HCT116 (cell line): ENCODE measurements at regions not wholly inside any gene's neighbourhood (a gene's known extent, or its start where the extent isn't known, plus 50 kb on each side); places are given as distances from the start of the nearest gene placed in this dataset.

Experiments
- ATAC-seq: fragments of 200-7000 bp; cut with Tn5 transposase; 2 replicates; pipeline ENCODE4 v1.9.1; 2020; ENCODE audit warnings: mild to moderate bottlenecking, moderate library complexity
- BruUV-seq: library from RNA; stranded (reverse); fragments of 400-500 nt; replicated peaks from 2 replicates; lab custom pipeline; 2021; lab: Mats Ljungman, UMichigan
- CTCF ChIA-PET: fragments of 300-600 bp; sonication (Branson Sonifier 250); formaldehyde crosslinking; loops from one replicate; lab custom pipeline; 2021; ENCODE audit warnings: antibody characterized with exemption; lab: Charles Lee
- POLR2A ChIA-PET: fragments of 300-600, 350-600 bp; sonication (Branson Sonifier 250); formaldehyde crosslinking; loops from one replicate; lab custom pipeline; 2021; ENCODE audit warnings: antibody characterized with exemption; lab: Charles Lee
- RAD21 ChIA-PET, 2 experiments: fragments of 300-600 bp; sonication (Branson Sonifier 250); formaldehyde crosslinking; loops; one replicate each; lab custom pipeline; 2023; ENCODE audit warnings: low total read pairs in 2 of 2; ENCODE audit not compliant: uncharacterized antibody in 2 of 2, unreplicated experiment in 2 of 2, low non-redundant PET in 1 of 2; lab: Charles Lee
- DNase-seq: peaks from one replicate; pipeline ENCODE4 v3.0.0-alpha.2; 2010; ENCODE audit warnings: low read depth, low spot score
- H2AFZ ChIP-seq: fragments of 200-600 bp; shearing (Covaris generic), sonication (generic); 2 replicates; pipeline ENCODE4 v1.6.1; 2017; ENCODE audit warnings: low read depth, mixed run types, mixed read lengths, antibody characterized with exemption, low read length; ENCODE audit not compliant: poor library complexity, severe bottlenecking
- H3K27ac ChIP-seq: 2 replicates; pipeline ENCODE4 v1.5.1; 2012; ENCODE audit warnings: low read depth, low read length
- H3K27me3 ChIP-seq: fragments of 200-600 bp; sonication (generic); 2 replicates; pipeline ENCODE4 v1.6.1; 2016; ENCODE audit warnings: mixed run types, low read length, mixed read lengths; ENCODE audit not compliant: insufficient read depth
- H3K36me3 ChIP-seq, 2 experiments: fragments of 200-500 bp in 1 of 2; fragments of 200-600 bp in 1 of 2; sonication (Bioruptor generic) in 1 of 2; sonication (generic) in 1 of 2; 2 replicates each; pipeline versions ENCODE4 v1.5.1 to v1.6.1; 2014 to 2016; ENCODE audit warnings: low read length in 2 of 2, inconsistent platforms in 1 of 2, mixed read lengths in 1 of 2, mixed run types in 1 of 2; ENCODE audit not compliant: insufficient read depth in 2 of 2, control insufficient read depth in 1 of 2
- H3K4me1 ChIP-seq, 2 experiments: fragments of 200-600 bp in 1 of 2; sonication (generic) in 1 of 2; 2 replicates each; pipeline versions ENCODE4 v1.5.1 to v1.6.1; 2012 to 2017; ENCODE audit warnings: low read length in 2 of 2, inconsistent platforms in 1 of 2, mild to moderate bottlenecking in 1 of 2, mixed read lengths in 1 of 2, mixed run types in 1 of 2, moderate library complexity in 1 of 2; ENCODE audit not compliant: insufficient read depth in 2 of 2, control insufficient read depth in 1 of 2
- H3K4me2 ChIP-seq: fragments of 200-600 bp; sonication (generic); 2 replicates; pipeline ENCODE4 v1.6.1; 2017; ENCODE audit warnings: mixed run types, low read length, mixed read lengths
- H3K4me3 ChIP-seq, 2 experiments: fragments of 200-600 bp in 1 of 2; sonication (generic) in 1 of 2; replicated peaks in 1 of 2; 2 replicates each; pipeline ENCODE4 v1.5.1; 2011 to 2016; ENCODE audit warnings: low read length in 2 of 2, control low read depth in 1 of 2, low read depth in 1 of 2, mild to moderate bottlenecking in 1 of 2, mixed read lengths in 1 of 2, mixed run types in 1 of 2
- H3K79me2 ChIP-seq: fragments of 200-600 bp; sonication (generic); 2 replicates; pipeline ENCODE4 v1.6.1; 2017; ENCODE audit warnings: mild to moderate bottlenecking, mixed run types, low read length, moderate library complexity, mixed read lengths; ENCODE audit not compliant: insufficient read depth
- H3K9ac ChIP-seq: fragments of 200-600 bp; sonication (generic); 2 replicates; pipeline ENCODE4 v1.6.1; 2016; ENCODE audit warnings: low read length, mixed read lengths
- H3K9me2 ChIP-seq: fragments of 200-600 bp; sonication (generic), shearing (Covaris generic); 2 replicates; pipeline ENCODE4 v1.6.1; 2017; ENCODE audit warnings: mixed run types, mild to moderate bottlenecking, moderate library complexity; ENCODE audit not compliant: insufficient read depth
- H3K9me3 ChIP-seq, 2 experiments: fragments of 200-500 bp in 1 of 2; fragments of 200-600 bp in 1 of 2; sonication (Bioruptor generic) in 1 of 2; sonication (generic) in 1 of 2; 2 replicates each; pipeline ENCODE4 v1.6.1; 2014 to 2017; ENCODE audit warnings: low read length in 2 of 2, mixed read lengths in 2 of 2, inconsistent platforms in 1 of 2, low read depth in 1 of 2, mild to moderate bottlenecking in 1 of 2, mixed run types in 1 of 2, moderate library complexity in 1 of 2; ENCODE audit not compliant: control insufficient read depth in 1 of 2, insufficient read depth in 1 of 2
- H4K20me1 ChIP-seq: fragments of 200-600 bp; sonication (generic), shearing (Covaris generic); 2 replicates; pipeline ENCODE4 v1.6.1; 2017; ENCODE audit warnings: mixed run types, mild to moderate bottlenecking, moderate library complexity; ENCODE audit not compliant: insufficient read depth
- EGR1 ChIP-seq: IDR thresholded peaks from 2 replicates; pipeline ENCODE4 v1.6.1; 2012; ENCODE audit warnings: low read depth
- EZH2 ChIP-seq: fragments of 200-600 bp; sonication (generic); IDR thresholded peaks from 2 replicates; pipeline ENCODE4 v1.6.1; 2017; ENCODE audit warnings: antibody characterized with exemption, mixed run types
- EZH2phosphoT487 ChIP-seq: fragments of 200-600 bp; IDR thresholded peaks from 2 replicates; pipeline ENCODE4 v1.6.1; 2018; ENCODE audit warnings: antibody characterized with exemption, borderline replicate concordance
- JUND ChIP-seq: IDR thresholded peaks from 2 replicates; pipeline ENCODE4 v1.6.1; 2012
- SIN3A ChIP-seq: IDR thresholded peaks from 2 replicates; pipeline ENCODE4 v1.6.1; 2012; ENCODE audit warnings: low read depth
- SP1 ChIP-seq: IDR thresholded peaks from 2 replicates; pipeline ENCODE4 v1.6.1; 2012; ENCODE audit warnings: low read depth
- SRF ChIP-seq: IDR thresholded peaks from 2 replicates; pipeline ENCODE4 v1.6.1; 2012; ENCODE audit warnings: low read depth
- TCF7L2 ChIP-seq: IDR thresholded peaks from 2 replicates; pipeline ENCODE4 v1.7.0; 2011; ENCODE audit warnings: borderline replicate concordance, inconsistent platforms; ENCODE audit not compliant: insufficient read depth, insufficient read length; ENCODE audit errors: extremely low read depth
- YY1 ChIP-seq: IDR thresholded peaks from 2 replicates; pipeline ENCODE4 v1.6.1; 2011; ENCODE audit warnings: low read length, low read depth, moderate library complexity, mild to moderate bottlenecking; ENCODE audit not compliant: insufficient replicate concordance; ENCODE audit errors: extremely low read depth
- ZBTB33 ChIP-seq: IDR thresholded peaks from 2 replicates; pipeline ENCODE4 v1.6.1; 2011; ENCODE audit warnings: mild to moderate bottlenecking, low read length, moderate library complexity; ENCODE audit not compliant: insufficient replicate concordance; ENCODE audit errors: extremely low read depth
- ZFX ChIP-seq: fragments of 450-650 bp; IDR thresholded peaks from 2 replicates; pipeline ENCODE4 v1.6.1; 2017
- ZNF274 ChIP-seq: fragments of 200-500 bp; sonication (Bioruptor generic); IDR thresholded peaks from 2 replicates; pipeline ENCODE4 v1.6.1; 2014; ENCODE audit warnings: mild to moderate bottlenecking, low read depth, low read length, inconsistent platforms
- intact Hi-C: fragments of 100-400 bp; cut with micrococcal nuclease; formaldehyde crosslinking; loops from 2 replicates; pipeline ENCODE4 v1.10.0; 2022
- TF ChIP-seq, protein P1 (sequence below): IDR thresholded peaks from 2 replicates; pipeline ENCODE4 v1.6.1; 2012
- TF ChIP-seq, protein P2 (sequence below), 3 experiments: fragments of 200-600 bp in 1 of 3; sonication (generic) in 1 of 3; IDR thresholded peaks in 2 of 3; conservative IDR thresholded peaks in 1 of 3; 2 replicates each; pipeline ENCODE4 v1.5.1; 2012 to 2017; ENCODE audit warnings: low read depth in 2 of 3, low read length in 2 of 3, antibody characterized with exemption in 1 of 3, borderline replicate concordance in 1 of 3, control low read depth in 1 of 3, mild to moderate bottlenecking in 1 of 3, mixed read lengths in 1 of 3, mixed run types in 1 of 3, moderate library complexity in 1 of 3; ENCODE audit not compliant: insufficient read depth in 1 of 3

DNA sequence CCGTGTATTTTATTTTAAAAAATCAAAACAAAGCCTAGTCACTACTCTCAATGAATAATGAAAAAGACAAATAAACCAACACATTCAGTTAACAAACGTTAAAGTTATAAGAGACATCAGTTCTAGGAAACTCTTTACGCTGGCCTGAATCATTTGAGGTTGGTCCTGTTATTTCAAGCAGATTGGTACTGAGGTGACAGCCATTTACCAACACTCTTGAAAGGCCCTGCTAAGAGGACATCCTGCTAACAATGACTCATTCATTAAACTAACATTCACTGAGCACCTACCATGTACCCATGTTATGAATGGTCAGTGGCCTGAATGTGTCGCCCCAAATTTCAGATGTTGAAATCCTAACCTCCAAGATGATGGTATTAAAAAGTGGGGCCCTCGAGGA is 57.1 kb upstream of the ADGRG2 start:
- POLR2A ChIA-PET = no interaction called here
- no peaks in the 10 kb centered on the region for H3K79me2 ChIP-seq
- H3K27me3 ChIP-seq = no peaks in the 10 kb centered on the region
- intact Hi-C loops = no loop called here
- no peak overlapping the region for H3K4me2 ChIP-seq
- no peaks in the 10 kb centered on the region for H3K9me3 ChIP-seq
- TF ChIP-seq ZFX (no peak), SRF (no peak), EGR1 (no peak), YY1 (no peak), JUND (no peak), ZNF274 (no peak), EZH2phosphoT487 (no peak), EZH2 (no peak), TCF7L2 (no peak), ZBTB33 (no peak), SP1 (no peak), SIN3A (no peak)
- TF ChIP-seq, protein P1, sequence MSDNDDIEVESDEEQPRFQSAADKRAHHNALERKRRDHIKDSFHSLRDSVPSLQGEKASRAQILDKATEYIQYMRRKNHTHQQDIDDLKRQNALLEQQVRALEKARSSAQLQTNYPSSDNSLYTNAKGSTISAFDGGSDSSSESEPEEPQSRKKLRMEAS = no peak
- TF ChIP-seq, protein P2, sequence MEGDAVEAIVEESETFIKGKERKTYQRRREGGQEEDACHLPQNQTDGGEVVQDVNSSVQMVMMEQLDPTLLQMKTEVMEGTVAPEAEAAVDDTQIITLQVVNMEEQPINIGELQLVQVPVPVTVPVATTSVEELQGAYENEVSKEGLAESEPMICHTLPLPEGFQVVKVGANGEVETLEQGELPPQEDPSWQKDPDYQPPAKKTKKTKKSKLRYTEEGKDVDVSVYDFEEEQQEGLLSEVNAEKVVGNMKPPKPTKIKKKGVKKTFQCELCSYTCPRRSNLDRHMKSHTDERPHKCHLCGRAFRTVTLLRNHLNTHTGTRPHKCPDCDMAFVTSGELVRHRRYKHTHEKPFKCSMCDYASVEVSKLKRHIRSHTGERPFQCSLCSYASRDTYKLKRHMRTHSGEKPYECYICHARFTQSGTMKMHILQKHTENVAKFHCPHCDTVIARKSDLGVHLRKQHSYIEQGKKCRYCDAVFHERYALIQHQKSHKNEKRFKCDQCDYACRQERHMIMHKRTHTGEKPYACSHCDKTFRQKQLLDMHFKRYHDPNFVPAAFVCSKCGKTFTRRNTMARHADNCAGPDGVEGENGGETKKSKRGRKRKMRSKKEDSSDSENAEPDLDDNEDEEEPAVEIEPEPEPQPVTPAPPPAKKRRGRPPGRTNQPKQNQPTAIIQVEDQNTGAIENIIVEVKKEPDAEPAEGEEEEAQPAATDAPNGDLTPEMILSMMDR (IDR thresholded peaks at IDR 0.05 in 2 of 3, conservative IDR thresholded peaks at IDR 0.05 in 1 of 3; ENCODE audit: borderline replicate concordance in 1 of 3, insufficient read depth in 1 of 3, low read depth in 2 of 3, low read length in 2 of 3) = no peak
- H3K4me1 ChIP-seq = no peaks in the 10 kb centered on the region
- H2AFZ ChIP-seq = no peak overlapping the region
- DNase-seq = no peak
- no peak overlapping the region for H3K27ac ChIP-seq
- no peak overlapping the region for H3K4me3 ChIP-seq
- H3K9ac ChIP-seq = no peak overlapping the region
- CTCF ChIA-PET = no interaction called here
- no peak for ATAC-seq
- H3K9me2 ChIP-seq = no peaks in the 10 kb centered on the region
- H4K20me1 ChIP-seq = no peaks in the 10 kb centered on the region
- RAD21 ChIA-PET = no interaction called here
- BruUV-seq = no TSS peak
- H3K36me3 ChIP-seq = no peaks in the 10 kb centered on the region
